GM19239 (cell line): ENCODE measurements at regions not wholly inside any gene's neighbourhood (a gene's known extent, or its start where the extent isn't known, plus 50 kb on each side); places are given as distances from the start of the nearest gene placed in this dataset.
"Not testable (repeated sequence)": the region's sequence is repeated elsewhere in the genome, so short reads cannot be mapped to it uniquely, and the experiment has no call there.

ENCODE experiments used
- DNase-seq: peaks from one replicate; pipeline ENCODE4 v3.0.0; 2011; ENCODE audit warnings: low spot score; ENCODE audit not compliant: insufficient read length
- FAIRE-seq: peaks from 2 replicates; lab custom pipeline; 2011; peaks lifted over from hg19 to GRCh38; lab: Jason Lieb, UNC

DNA sequence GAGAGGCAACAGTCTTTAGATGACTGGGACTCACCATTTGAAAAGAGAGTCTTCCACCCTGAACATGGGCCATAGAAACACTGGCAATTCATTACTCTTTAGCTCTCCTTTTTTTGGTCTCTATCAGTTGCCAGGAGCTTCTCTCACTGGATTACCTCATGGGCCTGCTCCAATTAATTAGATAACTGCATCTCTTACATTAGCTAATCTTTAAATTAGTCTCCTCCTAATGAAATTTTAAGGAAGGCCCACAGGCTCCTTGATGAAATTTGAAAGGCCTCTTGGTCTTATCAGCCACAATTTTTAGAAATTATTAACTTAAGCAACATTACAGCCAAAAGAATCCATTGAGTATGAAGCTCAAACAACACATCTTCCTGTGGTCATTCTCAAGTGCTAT is 184.4 kb downstream of the UNC5CL start:
- no peak for DNase-seq
- no peak for FAIRE-seq

DNA sequence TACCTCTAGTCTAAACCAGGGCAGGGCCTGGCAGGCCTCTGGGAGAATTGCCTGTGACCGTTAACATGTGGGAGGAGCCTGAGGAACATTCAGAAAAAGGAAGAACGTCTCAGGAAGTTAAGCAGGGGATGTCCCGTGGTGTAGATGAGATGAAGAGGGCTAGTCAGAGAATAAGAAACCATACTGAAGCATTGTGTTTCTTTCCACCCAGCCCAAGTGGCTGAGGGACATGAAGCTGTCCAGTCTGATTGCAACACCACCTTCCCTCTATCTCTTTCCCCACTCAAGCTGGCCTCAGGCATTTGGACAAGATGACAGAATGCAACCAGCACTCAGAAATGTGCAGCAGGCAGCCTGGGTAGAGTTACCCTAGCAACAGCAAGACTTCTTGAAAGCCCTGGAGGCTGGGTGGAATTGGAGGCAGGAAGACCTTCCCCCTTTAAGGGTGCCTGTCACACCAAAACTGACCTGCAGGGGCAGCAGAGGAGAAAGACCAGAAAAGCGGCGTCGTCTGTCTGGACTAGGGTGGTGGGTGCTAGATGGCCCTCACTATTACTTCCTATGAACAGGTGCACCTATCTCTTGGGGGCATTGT is 186.1 kb downstream of the UNC5CL start:
- FAIRE-seq, result no peak
- DNase-seq, result no peak

- DNase-seq, result no peak
- no peak for FAIRE-seq
These were observed 189.5 kb downstream of the UNC5CL start for GRCh38 chr6:40849546-40849945.

- FAIRE-seq, result no peak
- DNase-seq, result no peak
These were observed 190.0 kb downstream of the UNC5CL start for GRCh38 chr6:40848868-40849514.

GRCh38 chr6:40848038-40848437 is 191.0 kb downstream of the UNC5CL start:
- no peak for DNase-seq
- FAIRE-seq, result no peak

DNA sequence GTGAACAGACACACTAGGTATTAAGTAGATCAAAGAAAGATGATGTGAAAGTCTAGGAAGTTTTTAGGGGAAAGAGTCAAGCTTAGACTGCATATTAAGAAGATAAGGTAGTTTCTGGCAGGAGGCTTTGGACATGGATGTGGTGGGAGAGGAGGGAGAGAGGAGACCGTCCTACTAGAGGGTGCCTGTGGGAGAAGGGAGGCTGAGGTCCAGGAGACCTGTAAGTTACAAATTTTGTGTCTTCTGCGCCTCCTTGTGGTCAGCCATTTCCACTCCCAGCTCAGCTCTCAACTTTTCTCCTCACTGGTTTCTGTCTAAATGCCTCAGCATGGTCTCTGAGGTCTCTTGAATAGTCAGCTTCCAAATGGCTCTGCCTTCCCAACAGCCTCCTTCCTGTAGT is 193.5 kb downstream of the UNC5CL start:
- FAIRE-seq, result peak; percentile 61
- no peak for DNase-seq

DNA sequence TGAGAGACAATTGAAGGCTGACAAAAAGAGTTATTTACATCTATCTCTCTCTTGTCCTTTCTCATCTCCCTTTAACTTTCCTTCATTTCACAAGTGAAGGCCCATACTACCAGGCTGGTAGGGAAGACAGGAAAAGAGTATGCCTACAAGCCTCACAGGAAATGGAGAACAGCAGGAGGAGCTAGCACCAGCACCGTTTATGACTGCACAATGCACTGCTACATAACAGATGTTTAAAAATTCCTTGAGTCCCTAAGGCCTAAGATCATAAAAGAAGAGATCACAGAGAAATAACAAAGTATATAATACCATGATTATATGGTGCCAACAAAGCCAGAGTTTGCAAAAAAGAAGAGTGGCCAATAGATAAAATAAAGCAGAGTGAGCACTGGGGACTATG is 194.8 kb downstream of the UNC5CL start:
- DNase-seq (no peak), FAIRE-seq (no peak)

DNA sequence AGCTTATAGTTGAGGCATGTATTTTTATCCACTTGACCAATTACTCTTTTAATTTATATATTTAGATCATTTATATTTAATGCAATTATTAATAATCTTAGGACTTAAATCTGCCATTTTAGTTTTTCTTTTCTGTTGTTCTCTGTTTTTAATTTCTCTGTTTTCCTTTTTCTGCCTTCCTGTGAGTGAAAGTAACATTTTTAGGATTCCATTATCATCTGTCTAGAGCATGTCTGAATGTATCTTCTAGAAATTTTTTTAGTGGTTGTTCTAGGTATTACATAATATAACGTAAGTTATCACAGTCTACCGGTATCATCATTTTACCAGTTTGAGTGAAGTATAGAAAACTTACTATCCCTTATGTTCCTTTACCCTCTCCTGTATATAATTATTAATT is 197.3 kb downstream of the UNC5CL start:
- DNase-seq (no peak), FAIRE-seq (no peak)

- FAIRE-seq (no peak), DNase-seq (no peak)
These were observed 206.3 kb downstream of the UNC5CL start for GRCh38 chr6:40832691-40833090.

GRCh38 chr6:40831381-40831780 is 207.6 kb downstream of the UNC5CL start:
- no peak for DNase-seq
- no peak for FAIRE-seq

DNA sequence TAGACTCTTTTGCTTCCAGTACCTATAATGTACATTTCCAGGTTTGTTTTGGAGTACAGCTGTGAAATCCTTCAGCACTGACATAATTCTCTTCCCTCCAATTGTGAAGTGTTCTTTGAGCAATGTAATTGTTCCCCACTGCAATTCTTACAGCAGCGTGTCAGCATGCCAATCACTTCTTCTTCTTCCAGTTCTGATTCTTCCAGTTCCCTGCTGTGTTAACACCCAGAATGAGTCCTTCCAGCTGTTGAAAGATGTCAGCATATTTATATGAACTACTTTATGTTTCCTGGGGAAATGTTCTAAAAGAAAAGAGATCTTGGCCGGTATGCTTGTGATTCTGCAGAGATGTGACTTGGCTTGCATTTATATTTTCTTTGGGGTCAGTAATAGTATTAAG is 213.9 kb downstream of the UNC5CL start:
- no peak for FAIRE-seq
- DNase-seq, result no peak

GRCh38 chr6:40823917-40824891 is 214.8 kb downstream of the UNC5CL start:
- DNase-seq, result peak; percentile 18
- FAIRE-seq, result not testable (repeated sequence)

GRCh38 chr6:40822619-40823018 is 216.4 kb downstream of the UNC5CL start:
- no peak for FAIRE-seq

GRCh38 chr6:40819182-40819834 is 219.7 kb downstream of the UNC5CL start:
- no peak for DNase-seq
- FAIRE-seq, result no peak

More at GRCh38 chr6:40822619-40823018, 216.4 kb downstream of the UNC5CL start:
- DNase-seq, result no peak

DNA sequence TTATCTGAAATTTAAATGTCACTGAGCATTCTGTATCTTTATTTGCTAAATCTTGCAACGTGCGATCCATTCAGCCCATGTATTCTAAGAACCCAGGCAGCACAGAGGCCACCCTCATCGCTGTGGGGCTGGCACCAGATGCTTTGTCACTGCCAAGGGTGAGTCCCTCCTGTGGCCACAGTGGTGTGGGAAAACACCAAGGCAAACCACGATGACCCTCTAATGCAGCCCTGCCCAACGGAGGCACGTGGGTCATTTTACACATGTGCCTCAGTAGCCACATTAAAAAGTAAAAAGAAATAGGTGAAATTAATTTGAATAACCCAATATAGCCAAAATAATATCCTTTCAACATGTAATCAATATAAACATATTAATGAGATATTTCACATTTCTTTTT is 221.7 kb downstream of the UNC5CL start:
- no peak for FAIRE-seq

DNA sequence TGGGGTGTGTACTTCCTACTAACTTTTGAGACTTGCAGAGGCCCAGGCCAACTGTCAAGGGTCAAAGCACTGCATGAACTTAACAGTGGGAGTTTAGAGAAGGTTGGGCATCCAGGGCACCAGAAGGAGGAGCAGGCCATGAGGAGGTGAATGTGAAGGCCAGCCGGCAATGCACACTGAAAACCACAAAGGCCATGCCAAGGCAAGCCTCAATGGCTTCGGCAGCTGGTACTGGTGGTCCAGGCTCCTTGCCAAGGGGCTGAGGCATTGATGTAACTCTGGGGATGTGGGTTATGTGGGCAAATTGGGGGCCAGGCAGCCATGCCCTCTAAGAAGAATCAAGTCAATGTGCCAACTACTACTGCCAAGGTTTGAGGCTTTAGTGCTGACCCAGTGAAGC is 222.4 kb downstream of the UNC5CL start:
- DNase-seq (no peak), FAIRE-seq (no peak)

More for the DNA sequence above, 221.7 kb downstream of the UNC5CL start:
- no peak for DNase-seq

DNA sequence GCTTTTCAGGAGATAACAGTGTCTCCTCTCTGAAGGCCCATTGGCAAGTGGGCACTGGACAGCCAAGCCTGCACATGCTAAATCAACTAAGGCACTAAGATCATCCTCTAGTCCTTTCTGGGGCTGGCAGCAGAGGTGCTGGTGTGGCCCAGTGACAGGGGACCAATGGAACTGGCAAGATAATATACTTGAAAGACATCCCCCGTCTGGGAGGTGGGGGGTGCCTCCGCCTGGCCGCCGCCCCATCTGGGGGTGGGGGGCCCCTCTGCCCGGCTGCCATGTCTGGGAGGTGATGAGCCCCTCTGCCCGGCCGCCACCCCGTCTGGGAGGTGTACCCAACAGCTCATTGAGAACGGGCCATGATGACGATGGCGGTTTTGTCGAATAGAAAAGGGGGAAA is 223.3 kb downstream of the UNC5CL start:
- DNase-seq (no peak), FAIRE-seq (no peak)

DNA sequence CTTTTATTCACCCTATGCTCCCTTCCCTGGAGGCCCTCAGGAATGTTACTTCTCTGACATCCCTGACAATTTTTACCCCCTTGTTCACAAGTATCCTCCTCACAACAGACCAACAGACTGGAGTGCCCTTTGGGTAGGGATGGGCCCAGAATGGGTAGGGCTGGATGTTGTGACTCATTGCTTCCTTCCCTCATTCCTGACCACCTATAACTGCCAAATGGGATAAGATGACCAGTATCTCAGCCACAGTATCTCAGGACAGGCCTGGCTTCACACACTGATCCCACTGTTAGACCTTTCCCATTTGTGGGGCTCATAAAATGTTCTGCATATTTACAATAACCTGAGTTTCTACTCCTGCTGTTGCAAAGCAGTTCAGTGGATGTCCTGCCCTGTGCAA is 223.0 kb upstream of the LRFN2 start:
- no peak for DNase-seq
- no peak for FAIRE-seq

GRCh38 chr6:40809627-40810026 is 222.5 kb upstream of the LRFN2 start:
- no peak for DNase-seq
- no peak for FAIRE-seq

GRCh38 chr6:40807484-40807883 is 220.3 kb upstream of the LRFN2 start:
- FAIRE-seq (no peak), DNase-seq (no peak)
